Brain microvascular endothelial cell (primary cell): ENCODE measurements at regions not wholly inside any gene's neighbourhood (a gene's known extent, or its start where the extent isn't known, plus 50 kb on each side); places are given as distances from the start of the nearest gene placed in this dataset.

Source experiments
- DNase-seq: peaks from one replicate; pipeline ENCODE4 v3.0.0-alpha.2; 2020
- H3K27ac ChIP-seq: fragments of 250-450 bp; sonication (Bioruptor Pico); 2 replicates; pipeline ENCODE4 v1.5.1; 2020; ENCODE audit warnings: mild to moderate bottlenecking, moderate library complexity
- H3K27me3 ChIP-seq: fragments of 250-450 bp; sonication (Bioruptor Pico); replicated peaks from 2 replicates; pipeline ENCODE4 v1.5.1; 2020; ENCODE audit warnings: mild to moderate bottlenecking
- H3K36me3 ChIP-seq: fragments of 250-450 bp; sonication (Bioruptor Pico); replicated peaks from 2 replicates; pipeline ENCODE4 v1.5.1; 2020; ENCODE audit warnings: mild to moderate bottlenecking
- H3K4me3 ChIP-seq: 2 replicates; pipeline ENCODE4 v1.5.1; 2011; ENCODE audit warnings: low read depth, mild to moderate bottlenecking, control low read depth, low read length, moderate library complexity
- CTCF ChIP-seq: IDR thresholded peaks from 2 replicates; pipeline ENCODE4 v1.5.1; 2011; ENCODE audit warnings: low read depth, mild to moderate bottlenecking, moderate library complexity, low read length, control low read depth, inconsistent platforms; ENCODE audit errors: missing control alignments
- in situ Hi-C: cut with HindIII; loops from 2 replicates; pipeline ENCODE4 v1.10.0; 2017; ENCODE audit warnings: low sequenced_read_pairs, low pct_ligation_motif_present

- Histone ChIP-seq H3K4me3 (no peak overlapping the region), H3K36me3 (no peaks in the 10 kb centered on the region), H3K27ac (no peak overlapping the region), H3K27me3 (no peaks in the 10 kb centered on the region)
- in situ Hi-C loops = no loop called here
- TF ChIP-seq CTCF = no peak
- no peak for DNase-seq
Observed at GRCh38 chr4:128394778-128395177, 107.2 kb upstream of the PGRMC2 start.

DNA sequence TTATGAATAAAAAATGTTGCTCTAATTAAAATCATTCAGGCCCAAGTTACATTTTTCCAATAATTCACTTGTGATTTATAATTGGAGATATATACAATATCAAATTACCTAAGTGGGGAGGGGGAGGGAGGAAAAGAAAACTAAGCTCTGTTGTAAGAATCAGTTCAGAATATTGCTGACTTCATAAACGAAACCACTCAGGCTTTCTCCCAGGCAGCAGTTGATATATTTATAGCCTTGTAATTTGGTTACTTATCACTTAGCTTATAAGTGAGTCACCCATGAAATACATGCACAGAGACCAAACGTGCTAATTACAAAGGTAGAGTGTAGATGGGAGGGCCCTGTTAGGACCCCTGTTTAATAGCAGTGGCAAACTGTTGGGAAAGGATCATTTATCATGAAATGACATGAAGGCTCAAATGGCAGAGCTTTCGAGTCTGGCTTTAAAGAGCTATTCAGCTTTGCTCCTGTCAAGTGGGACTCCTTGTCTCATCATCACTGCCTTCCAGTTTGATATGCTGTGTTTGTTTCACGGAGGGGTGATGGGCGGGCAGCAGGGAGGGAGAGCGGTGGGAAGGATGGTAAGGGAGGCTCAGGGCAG, 105.6 kb upstream of the PGRMC2 start:
- peak; percentile 12 for DNase-seq
- in situ Hi-C loops = no loop called here
- TF ChIP-seq CTCF = no peak

DNA sequence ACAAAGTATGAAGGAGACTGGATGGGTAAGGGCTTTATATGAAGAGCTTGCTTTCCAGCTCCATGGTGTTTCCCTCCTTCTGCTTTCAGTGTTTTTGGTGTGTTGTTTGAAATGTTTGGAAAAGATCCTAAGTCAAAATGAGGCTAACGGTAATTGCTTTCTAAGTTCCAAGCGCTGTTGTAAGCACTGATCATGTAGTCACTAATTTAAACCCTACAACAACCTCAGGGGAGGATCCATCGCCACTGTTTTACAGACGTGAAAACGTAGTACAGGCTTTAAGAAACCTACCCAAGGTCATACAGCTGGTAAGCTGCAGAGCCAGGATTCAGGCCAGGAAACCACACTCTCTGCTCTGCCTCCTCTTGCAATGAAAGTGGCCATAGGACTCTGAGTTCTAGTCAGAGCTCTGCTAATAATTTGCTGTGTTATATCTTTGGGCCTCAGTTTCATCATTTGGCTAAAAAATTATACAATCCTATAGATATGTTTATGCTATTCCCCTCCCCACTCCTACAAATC, 102.9 kb upstream of the PGRMC2 start:
- DNase-seq = no peak
- no peaks in the 10 kb centered on the region for H3K36me3 ChIP-seq
- H3K4me3 ChIP-seq = no peak overlapping the region
- no peak for TF ChIP-seq CTCF
- no peak overlapping the region for H3K27ac ChIP-seq
- in situ Hi-C loops = no loop called here
- H3K27me3 ChIP-seq = no peaks in the 10 kb centered on the region

More for the DNA sequence above, 105.6 kb upstream of the PGRMC2 start:
- no peak overlapping the region for H3K27ac ChIP-seq
- no peak overlapping the region for H3K4me3 ChIP-seq
- no peaks in the 10 kb centered on the region for H3K36me3 ChIP-seq
- H3K27me3 ChIP-seq = no peaks in the 10 kb centered on the region

- in situ Hi-C loops = no loop called here
- H3K4me3 ChIP-seq = no peak overlapping the region
Observed at GRCh38 chr4:128388796-128389195, 101.2 kb upstream of the PGRMC2 start.

DNA sequence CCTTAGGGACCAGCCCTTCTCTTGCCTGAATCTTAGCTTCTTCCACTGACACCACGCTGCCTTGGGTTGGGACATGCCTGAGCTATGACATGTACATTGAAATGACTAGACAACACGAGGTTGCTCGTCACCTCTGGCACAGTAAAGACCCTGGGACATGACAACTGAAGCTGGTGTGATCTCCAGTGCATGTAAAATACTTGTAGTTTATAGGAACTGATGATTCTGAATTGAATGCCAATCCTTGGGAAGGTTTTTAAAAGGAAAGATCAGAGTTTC, 100.7 kb upstream of the PGRMC2 start:
- Histone ChIP-seq H3K27me3 (no peaks in the 10 kb centered on the region), H3K4me3 (no peak overlapping the region), H3K36me3 (no peaks in the 10 kb centered on the region), H3K27ac (no peak overlapping the region)
- TF ChIP-seq CTCF = no peak
- peak; percentile 33 for DNase-seq
- in situ Hi-C loops = no loop called here

More at GRCh38 chr4:128388796-128389195, 101.2 kb upstream of the PGRMC2 start:
- Histone ChIP-seq H3K36me3 (no peaks in the 10 kb centered on the region), H3K27me3 (no peaks in the 10 kb centered on the region), H3K27ac (no peak overlapping the region)
- no peak for DNase-seq
- no peak for TF ChIP-seq CTCF

GRCh38 chr4:128387600-128388351, 100.2 kb upstream of the PGRMC2 start:
- no peak for TF ChIP-seq CTCF
- Histone ChIP-seq H3K27me3 (no peaks in the 10 kb centered on the region), H3K36me3 (no peaks in the 10 kb centered on the region), H3K4me3 (no peak overlapping the region), H3K27ac (peak overlapping the region; percentile 86)
- peak; percentile 14 for DNase-seq
- in situ Hi-C loops = no loop called here
